ENCODE measurements at regions not wholly inside any gene's neighbourhood (a gene's known extent, or its start where the extent isn't known, plus 50 kb on each side); places are given as distances from the start of the nearest gene placed in this dataset.

- TF ChIP-seq CTCF (IDR thresholded peaks at IDR 0.05): no peak
Observed at GRCh38 chr10:88023676-88024075, 160.3 kb downstream of the PTEN start.

- no peak for TF ChIP-seq CTCF (IDR thresholded peaks at IDR 0.05)
Observed at GRCh38 chr10:88026031-88026430, 162.6 kb downstream of the PTEN start.

- TF ChIP-seq CTCF (IDR thresholded peaks at IDR 0.05): no peak
Observed at GRCh38 chr10:88027570-88027969, 164.1 kb downstream of the PTEN start.

GRCh38 chr10:88028072-88028471 is 164.6 kb downstream of the PTEN start:
- no peak for TF ChIP-seq CTCF (IDR thresholded peaks at IDR 0.05)

GRCh38 chr10:88028654-88029053 is 165.2 kb downstream of the PTEN start:
- TF ChIP-seq CTCF (IDR thresholded peaks at IDR 0.05): no peak

- TF ChIP-seq CTCF (IDR thresholded peaks at IDR 0.05): no peak
Observed at GRCh38 chr10:88032566-88032965, 169.1 kb downstream of the PTEN start.

- TF ChIP-seq CTCF (IDR thresholded peaks at IDR 0.05): no peak
Observed at GRCh38 chr10:88033385-88033784, 170.0 kb downstream of the PTEN start.

GRCh38 chr10:88033793-88034192 is 170.4 kb downstream of the PTEN start:
- TF ChIP-seq CTCF (IDR thresholded peaks at IDR 0.05): no peak
